Muscle of leg (tissue), 3 donors: ENCODE measurements at regions not wholly inside any gene's neighbourhood (a gene's known extent, or its start where the extent isn't known, plus 50 kb on each side); places are given as distances from the start of the nearest gene placed in this dataset.

Source experiments
- DNase-seq: peaks from one replicate; pipeline ENCODE4 v3.0.0; 2013
- H3K27ac ChIP-seq: one replicate; pipeline ENCODE4 v1.5.1; 2013; ENCODE audit warnings: mild to moderate bottlenecking, low read length, control low read depth
- H3K27me3 ChIP-seq: one replicate; pipeline ENCODE4 v1.6.1; 2013; ENCODE audit warnings: low read length; ENCODE audit not compliant: control insufficient read depth, insufficient read depth
- H3K36me3 ChIP-seq: one replicate; pipeline ENCODE4 v1.6.1; 2013; ENCODE audit warnings: low read length; ENCODE audit not compliant: control insufficient read depth, insufficient read depth
- H3K4me1 ChIP-seq: one replicate; pipeline ENCODE4 v1.6.1; 2013; ENCODE audit warnings: low read length; ENCODE audit not compliant: control insufficient read depth, insufficient read depth
- H3K4me3 ChIP-seq: one replicate; pipeline ENCODE4 v1.5.1; 2013; ENCODE audit warnings: low read length, control low read depth
- H3K9me3 ChIP-seq: replicated peaks from 2 replicates; pipeline ENCODE4 v1.6.1; 2013; ENCODE audit warnings: low read depth, low read length; ENCODE audit not compliant: control insufficient read depth
- WGBS: methylation state at CpG from one replicate; pipeline ENCODE4 v1.1.5; 2013; ENCODE audit warnings: missing lambda C conversion rate; ENCODE audit not compliant: insufficient coverage; 5-methylcytosine and 5-hydroxymethylcytosine counted together

DNA sequence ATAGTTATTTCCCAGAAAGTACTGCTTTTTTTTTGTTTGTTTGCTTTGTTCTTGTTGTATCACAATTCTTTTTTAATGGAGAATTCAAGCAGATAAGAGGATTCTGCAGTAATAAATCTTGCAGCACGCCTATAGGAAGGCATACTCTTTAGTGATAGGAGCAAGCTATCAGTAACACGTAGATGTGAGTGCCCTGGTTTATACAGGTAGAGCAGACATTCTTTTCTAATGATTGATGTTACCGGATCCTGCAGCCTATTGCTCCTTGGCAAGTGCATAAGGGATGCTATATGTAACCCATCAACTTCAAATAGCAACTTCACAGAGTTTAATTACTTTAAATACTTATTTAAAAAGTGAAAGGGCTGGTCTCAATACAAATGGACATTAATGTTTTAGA is 834.2 kb upstream of the GCFC2 start:
- Histone ChIP-seq H3K27ac (no peak overlapping the region), H3K4me3 (no peak overlapping the region), H3K27me3 (no peaks in the 10 kb centered on the region), H3K9me3 (no peaks in the 10 kb centered on the region), H3K4me1 (no peaks in the 10 kb centered on the region), H3K36me3 (no peaks in the 10 kb centered on the region)
- no peak for DNase-seq
- WGBS, result 33% methylated on average over 1 of the region's 3 CpGs

DNA sequence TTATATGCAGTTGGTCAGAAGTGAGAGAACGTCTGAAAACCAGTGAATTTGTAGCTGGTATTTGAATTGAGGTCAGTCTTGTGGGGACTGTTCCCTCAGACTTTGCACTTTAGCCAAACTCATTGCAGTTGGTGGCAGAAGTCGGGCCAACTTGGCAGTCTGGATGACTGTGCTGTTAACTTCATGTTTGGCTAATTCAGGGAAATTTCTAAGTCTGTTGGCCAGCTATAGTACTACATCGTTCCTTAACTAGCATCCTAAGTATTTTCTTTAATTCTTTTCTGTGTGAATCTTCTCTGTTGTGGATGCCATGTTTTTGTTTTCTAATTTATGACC is 806.8 kb upstream of the GCFC2 start:
- Histone ChIP-seq H3K27me3 (no peaks in the 10 kb centered on the region), H3K4me3 (no peak overlapping the region), H3K27ac (no peak overlapping the region), H3K4me1 (no peaks in the 10 kb centered on the region), H3K36me3 (no peaks in the 10 kb centered on the region), H3K9me3 (no peaks in the 10 kb centered on the region)
- no peak for DNase-seq
- no CpG with 5 or more reads among the region's 3 CpGs for WGBS

DNA sequence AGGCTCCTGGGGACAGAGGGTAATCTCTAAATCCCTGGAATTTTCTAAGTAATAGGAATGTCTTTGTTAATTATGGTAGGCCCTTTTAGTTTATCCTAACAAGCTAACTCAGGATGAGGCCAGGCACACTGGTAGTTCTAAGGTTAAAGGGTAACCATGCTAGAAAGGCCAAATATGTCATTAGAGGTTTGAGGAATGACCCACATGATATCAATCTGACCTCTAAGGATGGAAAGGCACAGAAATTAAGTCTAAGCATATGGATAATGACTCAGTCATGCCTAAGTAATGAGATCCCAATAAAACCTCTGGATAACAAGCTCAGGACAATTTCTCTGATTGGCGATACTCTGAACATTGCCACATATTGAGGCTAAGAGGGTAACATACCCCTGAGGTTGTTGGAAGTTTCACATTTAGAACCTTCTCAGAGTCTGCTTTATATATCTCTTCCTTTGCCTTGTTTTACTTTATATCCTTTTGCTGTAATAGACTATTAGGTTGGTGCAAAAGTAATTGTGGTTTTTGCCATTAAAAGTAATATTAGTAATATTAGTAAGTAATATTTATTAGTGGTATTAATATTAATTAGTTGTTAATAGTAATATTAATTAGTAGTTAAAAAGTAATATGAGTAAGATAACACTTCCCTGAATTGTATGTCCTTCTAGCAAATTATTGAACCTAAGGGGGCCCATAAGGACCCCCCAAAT is 806.3 kb upstream of the GCFC2 start:
- Histone ChIP-seq H3K4me3 (no peak overlapping the region), H3K27ac (no peak overlapping the region), H3K36me3 (no peaks in the 10 kb centered on the region), H3K4me1 (no peaks in the 10 kb centered on the region), H3K27me3 (no peaks in the 10 kb centered on the region), H3K9me3 (no peaks in the 10 kb centered on the region)
- no peak for DNase-seq
- WGBS, result no CpG with 5 or more reads among the region's 1 CpG

DNA sequence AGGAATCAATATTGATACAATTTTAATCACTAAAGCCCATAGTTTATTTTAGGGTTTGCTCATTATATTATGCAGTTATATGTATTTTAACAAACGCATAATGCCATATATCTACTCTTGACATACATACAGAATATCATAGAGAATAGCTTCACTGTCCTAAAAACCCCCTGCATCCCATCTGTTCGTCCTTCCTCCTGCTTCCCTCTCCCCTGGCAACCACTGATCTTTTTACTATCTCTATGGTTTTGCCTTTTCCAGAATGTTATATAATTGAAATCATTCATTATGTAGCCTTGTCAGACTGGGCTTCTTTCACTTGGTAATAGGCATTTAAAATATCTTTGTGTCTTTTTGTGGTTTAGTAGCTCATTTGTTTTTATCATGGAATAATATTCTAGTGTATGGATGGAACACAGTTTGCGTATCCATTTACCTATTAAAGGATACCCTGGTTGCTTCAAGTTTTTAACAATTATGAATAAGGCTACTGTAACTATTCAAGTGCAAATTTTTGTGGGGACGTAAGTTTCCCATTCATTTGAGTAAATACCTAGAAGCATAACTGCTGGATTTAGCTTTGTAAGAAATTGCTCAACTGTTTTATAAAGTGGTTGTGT is 801.6 kb upstream of the GCFC2 start:
- no CpG with 5 or more reads among the region's 4 CpGs for WGBS
- no peaks in the 10 kb centered on the region for H3K27me3 ChIP-seq
- no peak overlapping the region for H3K4me3 ChIP-seq
- no peak overlapping the region for H3K27ac ChIP-seq
- no peaks in the 10 kb centered on the region for H3K9me3 ChIP-seq
- no peaks in the 10 kb centered on the region for H3K4me1 ChIP-seq
- DNase-seq, result no peak
- no peaks in the 10 kb centered on the region for H3K36me3 ChIP-seq

DNA sequence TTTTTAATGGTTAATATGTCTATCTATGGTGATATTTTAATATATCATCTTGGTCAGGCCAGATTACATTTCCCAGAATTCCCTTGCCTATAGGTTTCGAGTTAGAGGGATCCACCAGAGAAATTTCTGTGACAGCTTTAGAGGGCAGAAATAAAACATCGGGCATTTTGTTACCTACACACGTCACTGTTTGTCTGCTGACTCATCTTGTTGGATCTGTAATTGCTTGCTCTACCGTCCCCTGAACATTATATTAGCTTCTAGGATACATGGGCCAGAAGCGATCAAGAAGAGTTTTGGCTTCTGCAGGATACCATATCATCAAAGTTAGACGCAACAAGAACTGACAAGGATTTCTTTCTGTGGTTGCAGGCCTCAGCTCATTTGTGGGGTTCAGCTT is 795.8 kb upstream of the GCFC2 start:
- Histone ChIP-seq H3K9me3 (no peaks in the 10 kb centered on the region), H3K4me1 (no peaks in the 10 kb centered on the region), H3K27me3 (no peaks in the 10 kb centered on the region), H3K36me3 (no peaks in the 10 kb centered on the region), H3K4me3 (no peak overlapping the region), H3K27ac (no peak overlapping the region)
- no peak for DNase-seq
- WGBS, result 80% methylated on average over 5 of the region's 6 CpGs

DNA sequence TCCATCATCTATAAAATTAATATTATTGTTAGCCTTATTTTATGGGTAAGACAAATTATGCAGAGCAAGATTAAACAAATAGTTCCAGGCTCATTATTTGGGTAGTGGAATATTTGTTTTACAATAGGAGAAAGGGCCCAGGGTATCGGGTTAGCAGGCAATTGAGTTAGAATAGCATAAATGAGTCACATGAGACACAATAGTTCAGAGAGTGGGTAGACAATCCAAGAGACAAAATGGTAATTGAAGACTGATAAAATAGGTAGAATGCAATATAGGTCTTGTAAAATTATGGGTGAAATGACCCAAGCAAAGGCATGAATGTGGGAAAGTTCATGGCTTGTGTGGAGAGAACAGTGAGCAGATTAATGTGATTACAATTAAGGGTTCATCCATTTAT is 790.9 kb upstream of the GCFC2 start:
- H3K27ac ChIP-seq, result no peak overlapping the region
- no peaks in the 10 kb centered on the region for H3K9me3 ChIP-seq
- H3K4me3 ChIP-seq, result no peak overlapping the region
- H3K36me3 ChIP-seq, result no peaks in the 10 kb centered on the region
- DNase-seq, result no peak
- H3K27me3 ChIP-seq, result no peaks in the 10 kb centered on the region
- peaks cover 4% of the 10 kb centered on the region for H3K4me1 ChIP-seq
- WGBS, result 89% methylated on average over 1 of the region's 1 CpG

DNA sequence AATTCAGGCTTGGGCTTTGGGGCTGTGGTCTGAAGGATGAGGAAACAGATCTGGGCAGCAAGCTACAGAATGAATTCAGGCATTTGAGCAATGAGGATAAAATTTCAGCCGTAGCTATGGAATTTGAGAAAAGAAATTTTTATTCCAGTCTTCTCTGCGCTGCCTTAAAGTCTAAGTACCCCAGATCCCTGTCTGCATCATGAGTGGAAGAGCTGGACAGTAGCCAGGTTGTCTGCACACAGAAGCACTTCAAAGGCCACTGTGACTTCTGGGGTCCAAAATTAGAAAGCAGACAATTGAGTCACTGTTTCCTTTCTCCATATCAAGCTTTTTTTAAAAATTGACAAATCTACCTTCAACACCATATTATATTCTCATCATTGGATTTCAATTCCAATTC is 787.6 kb upstream of the GCFC2 start:
- 35% methylated on average over 2 of the region's 2 CpGs for WGBS
- no peaks in the 10 kb centered on the region for H3K27me3 ChIP-seq
- no peaks in the 10 kb centered on the region for H3K9me3 ChIP-seq
- DNase-seq, result peak; percentile 39
- H3K27ac ChIP-seq, result no peak overlapping the region
- no peaks in the 10 kb centered on the region for H3K36me3 ChIP-seq
- H3K4me3 ChIP-seq, result no peak overlapping the region
- peaks cover 4% of the 10 kb centered on the region for H3K4me1 ChIP-seq

DNA sequence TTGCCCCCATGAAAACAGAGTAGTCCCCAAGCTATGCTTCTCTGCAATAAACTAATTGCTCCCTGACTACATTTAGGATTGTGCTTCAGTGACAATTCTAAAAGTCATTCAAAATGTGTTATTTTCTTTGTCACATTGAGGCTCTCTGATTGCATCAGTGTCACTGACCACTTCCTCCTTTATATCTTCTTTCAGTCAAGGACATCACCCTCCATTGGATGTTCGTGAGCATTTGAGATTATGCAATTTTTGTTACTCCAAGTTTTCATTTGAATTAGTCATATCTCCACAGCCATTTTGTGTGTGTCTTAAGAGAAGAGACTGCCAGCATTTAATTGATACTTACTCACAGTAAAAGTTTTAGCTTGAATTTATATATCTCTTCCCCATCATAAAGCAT is 780.8 kb upstream of the GCFC2 start:
- H3K27ac ChIP-seq, result no peak overlapping the region
- H3K4me1 ChIP-seq, result no peaks in the 10 kb centered on the region
- DNase-seq, result no peak
- H3K36me3 ChIP-seq, result no peaks in the 10 kb centered on the region
- H3K27me3 ChIP-seq, result no peaks in the 10 kb centered on the region
- no peaks in the 10 kb centered on the region for H3K9me3 ChIP-seq
- no CpG with 5 or more reads among the region's 1 CpG for WGBS
- H3K4me3 ChIP-seq, result no peak overlapping the region

DNA sequence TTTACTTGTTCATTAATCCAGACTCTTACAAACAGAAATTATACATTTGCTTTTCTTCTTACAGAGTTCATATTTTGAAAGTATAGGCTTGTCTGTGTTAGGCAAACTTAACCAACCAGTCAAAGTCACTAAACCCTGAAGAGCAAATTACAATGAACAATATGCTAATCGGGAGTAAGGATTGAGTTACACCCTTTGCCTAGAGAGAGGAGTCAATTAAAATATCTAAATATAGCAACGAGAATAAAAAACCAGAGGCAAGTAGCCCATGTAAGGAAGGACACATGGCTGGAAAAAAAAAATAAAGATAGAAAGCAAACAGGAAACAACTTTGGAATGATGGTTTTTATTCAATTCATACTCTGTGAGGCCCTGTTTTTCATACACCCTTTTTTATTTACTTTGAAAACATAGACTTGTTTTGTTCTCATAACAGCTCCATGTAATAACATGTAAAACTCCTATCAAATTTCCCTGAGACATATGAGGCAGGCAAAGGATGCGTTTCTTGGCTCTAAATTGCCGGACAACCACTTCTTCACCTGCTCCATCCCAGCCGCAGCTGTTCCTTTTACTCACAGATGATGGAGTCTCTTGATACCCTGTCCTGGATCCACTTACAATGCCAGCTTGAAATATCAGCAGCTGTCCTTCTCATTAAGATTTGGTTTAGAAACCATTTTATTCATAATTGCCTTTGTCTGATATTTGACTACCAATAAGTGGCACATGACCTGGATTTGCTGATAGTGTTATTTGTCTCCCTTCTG is 767.7 kb upstream of the GCFC2 start:
- peaks cover 3% of the 10 kb centered on the region for H3K4me1 ChIP-seq
- no peaks in the 10 kb centered on the region for H3K9me3 ChIP-seq
- no peak overlapping the region for H3K4me3 ChIP-seq
- peak; percentile 86 for DNase-seq
- WGBS, result 69% methylated on average over 3 of the region's 5 CpGs
- H3K27me3 ChIP-seq, result no peaks in the 10 kb centered on the region
- peak overlapping the region; percentile 75 for H3K27ac ChIP-seq
- H3K36me3 ChIP-seq, result no peaks in the 10 kb centered on the region

DNA sequence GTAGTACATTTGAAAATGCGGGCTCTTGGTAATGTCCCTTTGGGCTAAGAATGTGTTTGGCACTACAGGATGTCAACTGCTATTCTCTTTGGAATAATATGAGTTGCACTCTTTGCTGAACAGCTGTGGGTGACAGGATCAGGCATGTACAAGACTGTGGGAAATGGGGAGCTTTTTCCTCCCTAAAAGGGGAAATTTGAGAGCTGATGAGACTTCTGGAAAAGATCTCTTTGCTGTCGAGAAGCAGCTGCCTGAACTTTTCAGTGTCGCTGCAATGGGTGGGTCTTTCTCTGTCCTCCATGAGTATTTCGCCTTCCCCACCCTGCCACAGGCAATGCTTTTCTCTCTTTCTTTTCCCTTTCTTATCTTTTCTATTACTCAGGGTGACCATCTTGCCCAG is 762.2 kb upstream of the GCFC2 start:
- peaks cover 8% of the 10 kb centered on the region for H3K9me3 ChIP-seq
- H3K4me3 ChIP-seq, result no peak overlapping the region
- H3K27me3 ChIP-seq, result no peaks in the 10 kb centered on the region
- DNase-seq, result no peak
- no peak overlapping the region for H3K27ac ChIP-seq
- H3K4me1 ChIP-seq, result no peaks in the 10 kb centered on the region
- 59% methylated on average over 4 of the region's 4 CpGs for WGBS
- no peaks in the 10 kb centered on the region for H3K36me3 ChIP-seq
